Stimulated activated naive CD4-positive, alpha-beta T cell treated with Interleukin-2 at 50 U/mL for 16 hours (primary cell): ENCODE measurements at regions not wholly inside any gene's neighbourhood (a gene's known extent, or its start where the extent isn't known, plus 50 kb on each side); places are given as distances from the start of the nearest gene placed in this dataset.

Source experiments
- DNase-seq: peaks from one replicate; lab custom pipeline; 2025; lab: John Stamatoyannopoulos, UW

- DNase-seq, result no peak
These were observed 53.2 kb upstream of the AMN1 start for GRCh38 chr12:31781894-31782540.

DNA sequence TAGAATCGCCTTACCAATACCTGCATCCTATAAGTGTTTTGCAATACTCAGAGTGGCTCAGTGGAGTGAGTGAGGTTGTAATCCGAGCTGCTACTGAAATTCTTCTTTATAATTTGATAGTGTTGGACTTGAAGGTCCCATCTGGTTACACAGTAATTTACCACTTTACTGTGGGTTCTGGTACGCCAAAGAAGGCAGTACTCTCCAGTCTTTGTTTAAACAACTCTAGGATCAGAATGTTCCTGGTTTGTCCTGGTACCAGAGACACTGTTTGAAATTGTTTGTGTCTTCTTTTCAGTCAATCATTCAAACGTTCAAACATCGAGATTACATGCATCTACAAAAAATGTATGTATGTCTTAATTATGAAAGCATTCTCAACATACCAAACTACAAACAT, 51.3 kb upstream of the AMN1 start:
- DNase-seq, result no peak

- no peak for DNase-seq
These were observed 49.9 kb upstream of the AMN1 start for GRCh38 chr12:31778687-31779086.
